ENCODE measurements at regions not wholly inside any gene's neighbourhood (a gene's known extent, or its start where the extent isn't known, plus 50 kb on each side); places are given as distances from the start of the nearest gene placed in this dataset.

DNA sequence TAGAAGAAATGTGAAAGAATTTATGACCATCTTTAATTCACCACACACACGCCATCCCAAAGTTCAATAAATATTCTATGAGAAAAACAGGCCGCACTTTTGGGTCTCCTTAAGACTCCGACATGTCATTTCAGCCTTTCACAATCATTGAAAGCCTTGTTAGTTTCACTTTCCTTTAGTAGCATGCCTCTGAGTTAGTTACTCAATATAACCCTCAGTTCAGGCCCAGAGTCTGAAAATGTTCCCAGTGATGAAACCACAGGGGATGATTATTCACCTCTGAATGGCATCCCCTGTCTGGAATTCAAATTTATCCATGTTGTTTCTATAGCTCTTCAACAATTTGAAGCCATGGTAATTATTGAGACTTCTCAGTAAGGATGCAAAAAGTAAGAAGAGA lies 278.1 kb upstream of the NRP1 start:
- Histone ChIP-seq H3K36me3 (no peaks in the 10 kb centered on the region), H3K27ac (peak overlapping the region in 3 of 4 donors; percentile 59 to 81 (median 70)), H3K4me1 (peaks cover 0 to 17% (median 7%) of the 10 kb centered on the region in 3 donors), H3K27me3 (no peaks in the 10 kb centered on the region), H3K9me3 (no peaks in the 10 kb centered on the region), H3K4me3 (peak overlapping the region in 1 of 4 donors; percentile 2)
- TF ChIP-seq, protein P1, sequence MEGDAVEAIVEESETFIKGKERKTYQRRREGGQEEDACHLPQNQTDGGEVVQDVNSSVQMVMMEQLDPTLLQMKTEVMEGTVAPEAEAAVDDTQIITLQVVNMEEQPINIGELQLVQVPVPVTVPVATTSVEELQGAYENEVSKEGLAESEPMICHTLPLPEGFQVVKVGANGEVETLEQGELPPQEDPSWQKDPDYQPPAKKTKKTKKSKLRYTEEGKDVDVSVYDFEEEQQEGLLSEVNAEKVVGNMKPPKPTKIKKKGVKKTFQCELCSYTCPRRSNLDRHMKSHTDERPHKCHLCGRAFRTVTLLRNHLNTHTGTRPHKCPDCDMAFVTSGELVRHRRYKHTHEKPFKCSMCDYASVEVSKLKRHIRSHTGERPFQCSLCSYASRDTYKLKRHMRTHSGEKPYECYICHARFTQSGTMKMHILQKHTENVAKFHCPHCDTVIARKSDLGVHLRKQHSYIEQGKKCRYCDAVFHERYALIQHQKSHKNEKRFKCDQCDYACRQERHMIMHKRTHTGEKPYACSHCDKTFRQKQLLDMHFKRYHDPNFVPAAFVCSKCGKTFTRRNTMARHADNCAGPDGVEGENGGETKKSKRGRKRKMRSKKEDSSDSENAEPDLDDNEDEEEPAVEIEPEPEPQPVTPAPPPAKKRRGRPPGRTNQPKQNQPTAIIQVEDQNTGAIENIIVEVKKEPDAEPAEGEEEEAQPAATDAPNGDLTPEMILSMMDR (IDR thresholded peaks at IDR 0.05) = no peak
- TF ChIP-seq POLR2A (IDR thresholded peaks at IDR 0.05) = no peak
- WGBS, 2 donors = 29 to 75% methylated on average over 3 of the region's 3 CpGs
- intact Hi-C loops (cut with DNase I) = no loop called here
- DNase-seq = no peak

GRCh38 chr10:33612116-33612515 lies 277.6 kb upstream of the NRP1 start:
- 33 to 43% methylated on average over 1 of the region's 1 CpG for WGBS, 2 donors

GRCh38 chr10:33611423-33611822 lies 277.0 kb upstream of the NRP1 start:
- H3K36me3 ChIP-seq = no peaks in the 10 kb centered on the region
- DNase-seq = no peak
- H3K4me1 ChIP-seq = peaks cover 0 to 17% (median 7%) of the 10 kb centered on the region in 3 donors
- WGBS, 2 donors = 89 to 100% methylated on average over 1 of the region's 1 CpG
- H3K27me3 ChIP-seq = no peaks in the 10 kb centered on the region
- no peaks in the 10 kb centered on the region for H3K9me3 ChIP-seq
- intact Hi-C loops (cut with DNase I) = no loop called here
- no peak overlapping the region for H3K27ac ChIP-seq
- H3K4me3 ChIP-seq = no peak overlapping the region
- TF ChIP-seq, protein P1 (IDR thresholded peaks at IDR 0.05) = no peak
- TF ChIP-seq POLR2A (IDR thresholded peaks at IDR 0.05) = no peak

More at GRCh38 chr10:33612116-33612515, 277.6 kb upstream of the NRP1 start:
- Histone ChIP-seq H3K9me3 (no peaks in the 10 kb centered on the region), H3K4me1 (peaks cover 0 to 17% (median 7%) of the 10 kb centered on the region in 3 donors), H3K27me3 (no peaks in the 10 kb centered on the region), H3K27ac (peak overlapping the region in 3 of 4 donors; percentile 59 to 81 (median 70)), H3K36me3 (no peaks in the 10 kb centered on the region), H3K4me3 (peak overlapping the region in 1 of 4 donors; percentile 2)
- intact Hi-C loops (cut with DNase I) = no loop called here
- no peak for TF ChIP-seq POLR2A (IDR thresholded peaks at IDR 0.05)
- TF ChIP-seq, protein P1 (IDR thresholded peaks at IDR 0.05) = no peak
- DNase-seq = no peak

- no peak for DNase-seq
- Histone ChIP-seq H3K4me1 (peaks cover 0 to 17% (median 7%) of the 10 kb centered on the region in 3 donors), H3K27ac (no peak overlapping the region), H3K4me3 (no peak overlapping the region), H3K9me3 (no peaks in the 10 kb centered on the region), H3K27me3 (no peaks in the 10 kb centered on the region), H3K36me3 (no peaks in the 10 kb centered on the region)
- intact Hi-C loops (cut with DNase I) = no loop called here
- no peak for TF ChIP-seq POLR2A (IDR thresholded peaks at IDR 0.05)
- TF ChIP-seq, protein P1 (IDR thresholded peaks at IDR 0.05) = no peak
Measured at GRCh38 chr10:33609546-33609945, 275.1 kb upstream of the NRP1 start.

DNA sequence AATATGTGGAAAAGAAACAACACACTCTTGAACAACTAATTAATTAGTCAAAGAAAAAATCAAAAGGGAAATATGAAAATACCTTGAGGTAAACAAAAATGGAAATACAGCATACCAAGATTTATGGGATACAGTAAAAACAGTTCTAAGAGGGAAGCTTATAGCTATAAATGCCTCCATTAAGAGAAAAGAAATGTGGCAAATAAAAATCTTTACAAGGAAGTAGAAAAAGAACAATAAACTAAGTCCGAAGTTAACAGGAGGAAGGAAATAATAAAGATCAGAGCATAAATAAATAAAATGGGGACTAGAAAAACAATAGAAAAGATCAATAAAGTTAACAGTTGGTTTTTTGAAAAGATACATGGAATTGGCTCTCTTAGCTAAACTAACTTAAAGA lies 267.8 kb upstream of the NRP1 start:
- no peak for TF ChIP-seq POLR2A (IDR thresholded peaks at IDR 0.05)
- TF ChIP-seq, protein P1 (IDR thresholded peaks at IDR 0.05) = no peak
- intact Hi-C loops (cut with DNase I) = no loop called here

More for the DNA sequence above, 267.8 kb upstream of the NRP1 start:
- Histone ChIP-seq H3K36me3 (no peaks in the 10 kb centered on the region), H3K9me3 (peaks cover 0 to 6% (median 0%) of the 10 kb centered on the region in 3 donors), H3K27me3 (no peaks in the 10 kb centered on the region), H3K27ac (no peak overlapping the region), H3K4me1 (no peaks in the 10 kb centered on the region), H3K4me3 (no peak overlapping the region)
- WGBS, 2 donors = 44 to 47% methylated on average over 1 of the region's 1 CpG
- DNase-seq = no peak
